A673 (cell line): ENCODE measurements at regions not wholly inside any gene's neighbourhood (a gene's known extent, or its start where the extent isn't known, plus 50 kb on each side); places are given as distances from the start of the nearest gene placed in this dataset.

Experiments used
- CTCF ChIP-seq: fragments of 300-800, 200-600 bp; sonication (generic); conservative IDR thresholded peaks from 2 replicates; pipeline ENCODE4 v1.5.1; 2017; ENCODE audit warnings: low read depth, mild to moderate bottlenecking, antibody characterized with exemption, low read length, moderate library complexity, mixed read lengths
- EZH2 ChIP-seq: fragments of 200-600 bp; sonication (generic); IDR thresholded peaks from 2 replicates; pipeline ENCODE4 v1.6.1; 2017; ENCODE audit warnings: borderline replicate concordance, low read depth, mild to moderate bottlenecking, mixed read lengths, antibody characterized with exemption, low read length; ENCODE audit not compliant: poor library complexity, severe bottlenecking

DNA sequence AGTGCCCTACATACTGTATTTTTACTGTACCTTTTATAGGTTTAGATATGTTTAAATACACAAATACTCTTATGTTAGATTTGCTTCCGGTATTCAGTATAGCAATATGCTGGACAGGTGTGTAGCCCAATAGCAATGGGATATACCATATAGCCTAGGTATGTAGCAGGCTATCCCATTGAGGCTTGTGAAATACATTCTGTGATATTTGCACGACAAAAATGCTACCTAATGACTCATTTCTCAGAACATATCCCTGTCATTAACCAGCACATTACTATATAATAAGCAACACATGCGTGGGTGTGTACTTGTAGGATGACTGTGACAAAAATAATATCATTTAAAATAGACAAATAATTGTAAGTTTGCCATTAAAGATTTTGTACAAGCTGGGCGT is 208.8 kb downstream of the MRPS30 start:
- TF ChIP-seq CTCF = no peak
- no peak for TF ChIP-seq EZH2
